ENCODE measurements at regions not wholly inside any gene's neighbourhood (a gene's known extent, or its start where the extent isn't known, plus 50 kb on each side); places are given as distances from the start of the nearest gene placed in this dataset.
"Not testable (repeated sequence)": the region's sequence is repeated elsewhere in the genome, so short reads cannot be mapped to it uniquely, and the experiment has no call there.

DNA sequence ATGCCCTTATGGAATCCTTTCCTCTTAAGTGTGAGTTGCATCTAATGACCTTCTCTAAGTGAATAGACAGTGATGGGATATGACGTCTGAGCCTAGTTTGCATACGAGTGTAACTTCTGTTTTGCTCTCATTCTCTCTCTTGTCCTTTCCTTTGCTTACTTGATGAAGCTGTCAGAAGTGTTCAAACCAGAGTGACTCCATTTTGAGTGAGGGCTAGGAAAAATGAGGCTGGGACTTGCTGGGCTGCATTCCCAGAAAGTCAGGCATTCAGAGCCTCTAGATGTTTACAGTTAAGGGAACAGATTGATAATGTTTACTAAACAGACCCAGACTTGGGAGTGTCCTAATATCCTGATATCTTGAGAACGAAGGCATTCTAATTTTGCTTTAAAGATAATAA lies 311.2 kb upstream of the SOX4 start:
- DNase-seq = not testable (repeated sequence)

- no peak for DNase-seq
These were observed 309.4 kb upstream of the SOX4 start for GRCh38 chr6:21284166-21284565.

- DNase-seq = no peak
These were observed 308.8 kb upstream of the SOX4 start for GRCh38 chr6:21284706-21285105.

DNA sequence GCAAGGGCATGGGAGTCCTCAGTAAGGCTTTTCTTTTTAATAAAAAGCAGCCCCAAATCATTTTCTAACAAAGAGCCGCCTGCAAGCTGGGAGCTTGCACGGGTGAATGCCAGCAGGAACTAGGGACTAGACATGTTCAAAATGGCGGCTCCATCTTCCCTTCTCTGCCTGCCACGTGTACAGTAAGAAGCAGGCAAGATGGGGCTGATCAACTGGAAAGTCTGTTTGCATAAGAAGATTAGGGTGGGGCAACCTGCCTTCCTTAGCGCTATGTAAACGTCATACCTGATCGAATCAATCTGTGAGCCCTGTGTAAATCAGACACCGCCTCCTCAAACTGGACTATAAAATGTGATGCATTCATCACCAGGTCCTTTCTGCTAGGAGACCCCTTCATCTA lies 299.4 kb upstream of the SOX4 start:
- no peak for DNase-seq

- no peak for DNase-seq
These were observed 297.9 kb upstream of the SOX4 start for GRCh38 chr6:21295506-21296240.

DNA sequence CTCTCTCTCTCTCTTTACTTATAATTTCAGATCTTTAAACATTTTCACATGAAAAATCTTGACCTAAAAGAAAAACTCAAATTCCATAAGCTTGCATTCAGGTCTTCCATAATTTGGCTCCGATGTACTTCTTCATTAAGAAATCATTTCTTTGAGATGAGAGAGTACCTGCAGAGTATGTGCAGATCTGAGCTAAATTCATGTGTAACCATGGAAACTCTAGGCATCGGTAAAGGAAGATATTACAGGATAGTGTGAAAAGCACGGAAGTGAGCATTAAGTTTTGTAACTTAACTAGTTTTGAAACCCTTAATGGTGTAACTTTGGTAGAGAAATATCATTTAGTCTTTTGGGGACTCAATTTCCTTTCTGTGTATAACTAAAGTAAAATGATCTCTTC lies 295.9 kb upstream of the SOX4 start:
- DNase-seq = no peak

DNA sequence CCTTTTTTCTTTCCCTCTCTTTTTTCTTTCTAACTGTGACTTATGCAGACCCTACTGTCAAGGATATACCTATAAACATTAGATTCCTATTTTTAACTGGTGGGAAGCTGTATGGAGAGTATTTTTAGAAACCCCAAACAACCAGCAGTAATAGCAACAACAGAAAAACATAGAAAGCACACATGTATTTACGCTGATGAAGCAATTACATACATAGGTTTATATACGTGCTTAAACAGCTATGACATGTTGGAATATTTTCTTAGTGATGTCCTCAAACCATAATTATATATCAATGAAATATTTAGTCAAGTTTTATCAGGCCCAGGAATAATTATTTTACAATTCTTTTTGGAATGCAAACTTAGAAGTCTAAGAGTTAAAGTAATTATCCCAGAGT lies 294.3 kb upstream of the SOX4 start:
- no peak for DNase-seq

- DNase-seq = no peak
These were observed 293.1 kb upstream of the SOX4 start for GRCh38 chr6:21300439-21300838.

- DNase-seq = no peak
These were observed 287.6 kb upstream of the SOX4 start for GRCh38 chr6:21305893-21306332.

- no peak for DNase-seq
These were observed 287.0 kb upstream of the SOX4 start for GRCh38 chr6:21306546-21306945.

- DNase-seq = no peak
These were observed 283.7 kb upstream of the SOX4 start for GRCh38 chr6:21309807-21310221.

- no peak for DNase-seq
These were observed 282.9 kb upstream of the SOX4 start for GRCh38 chr6:21310568-21311140.

DNA sequence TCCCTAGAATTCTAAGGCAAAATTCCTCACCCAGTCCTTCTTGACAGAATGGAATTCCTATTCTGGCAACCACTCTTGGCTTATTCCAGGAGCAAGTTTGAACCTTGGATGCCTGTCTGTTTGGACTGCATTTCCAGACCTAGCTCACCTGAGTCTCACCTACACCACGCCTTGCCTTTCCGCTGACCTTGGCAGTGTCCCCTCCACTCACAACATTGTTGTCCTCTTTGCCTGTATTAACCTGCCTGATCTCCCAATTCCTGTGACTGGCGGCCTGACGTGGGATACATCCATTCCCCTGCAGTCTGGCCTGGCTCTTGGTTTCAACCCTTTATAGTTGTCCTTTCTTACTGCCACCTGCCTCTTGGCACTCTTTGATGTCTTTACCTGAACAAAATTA lies 281.4 kb upstream of the SOX4 start:
- no peak for DNase-seq

- no peak for DNase-seq
These were observed 275.9 kb upstream of the SOX4 start for GRCh38 chr6:21317642-21318041.

DNA sequence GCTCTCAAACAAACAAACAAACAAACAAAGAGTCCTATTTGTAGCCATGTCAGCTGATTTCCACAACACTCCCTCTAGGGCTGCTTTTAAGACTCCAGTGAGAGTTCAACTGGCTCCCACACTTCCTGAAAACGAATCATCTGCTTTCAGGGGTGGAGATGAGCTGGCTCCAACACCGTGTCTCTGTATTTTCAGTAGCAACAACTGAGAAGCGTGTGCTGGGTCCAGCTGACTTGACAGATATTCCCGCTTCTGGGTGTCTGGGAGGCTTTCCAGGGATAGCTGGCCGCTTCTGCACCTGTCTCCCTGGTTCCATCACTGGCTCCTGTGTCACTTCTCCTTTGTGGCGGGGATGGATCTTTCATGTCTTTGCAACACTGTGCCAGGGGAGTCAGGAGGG lies 272.5 kb upstream of the SOX4 start:
- DNase-seq = no peak

DNA sequence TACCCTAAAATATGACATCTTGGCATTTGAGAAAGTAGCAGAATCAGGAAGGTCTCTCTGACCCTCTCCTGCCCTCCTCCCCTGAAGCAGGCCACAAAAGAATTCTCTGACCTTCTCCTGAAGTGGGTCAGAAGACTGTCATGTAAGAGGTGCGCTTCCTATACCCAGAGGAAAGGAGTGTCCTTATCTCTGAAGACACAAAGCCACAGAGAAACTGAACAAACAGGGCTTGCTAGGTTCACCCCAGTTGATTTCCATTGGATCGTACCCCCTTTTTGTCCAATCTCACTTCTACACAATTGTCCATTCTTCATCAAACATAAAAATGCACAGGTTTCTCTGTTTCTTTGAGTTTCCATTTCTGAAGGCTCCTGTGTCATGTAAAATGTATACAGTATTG lies 272.0 kb upstream of the SOX4 start:
- no peak for DNase-seq

DNA sequence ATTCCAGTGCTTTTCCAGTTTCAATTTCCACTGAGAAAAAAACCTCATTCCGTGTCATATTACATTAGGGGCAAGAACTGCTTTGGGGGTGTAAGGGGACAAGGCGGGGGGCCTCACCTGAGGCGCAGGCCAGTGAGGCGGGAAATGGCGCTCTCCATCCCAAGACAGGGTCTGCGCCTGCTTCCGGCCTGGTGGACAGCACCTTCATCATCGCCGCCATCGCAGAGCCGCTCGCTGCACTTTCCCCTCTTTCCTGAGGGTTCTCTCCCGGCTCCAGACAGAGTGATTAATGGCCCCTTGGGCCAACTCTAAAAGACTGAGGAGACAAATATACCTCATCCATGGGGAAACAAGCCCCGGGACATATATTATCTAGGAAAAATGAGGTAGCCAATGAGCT lies 270.0 kb upstream of the SOX4 start:
- DNase-seq = no peak

GRCh38 chr6:21325201-21325856 lies 268.2 kb upstream of the SOX4 start:
- DNase-seq = peak; percentile 54

GRCh38 chr6:21327326-21328112 lies 266.0 kb upstream of the SOX4 start:
- no peak for DNase-seq

DNA sequence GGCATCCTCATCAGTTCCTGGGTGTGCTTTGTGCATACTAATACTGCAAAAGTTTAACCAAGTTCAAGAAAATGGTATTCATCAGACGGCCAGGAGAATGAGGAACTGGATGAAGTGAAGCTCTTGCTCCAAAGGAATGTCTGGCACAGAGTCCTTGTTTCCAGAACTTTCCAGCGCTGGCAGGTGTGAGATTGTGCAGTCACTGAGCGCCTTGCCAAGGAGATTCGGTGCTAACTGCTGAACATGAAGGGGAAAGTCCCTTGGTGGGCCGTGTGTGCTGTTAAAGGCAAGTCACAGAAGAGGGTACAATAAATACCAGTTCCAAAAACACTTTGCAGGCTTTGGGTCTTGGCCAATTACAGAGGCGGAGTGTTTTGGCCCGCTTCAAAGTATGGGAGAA lies 262.3 kb upstream of the SOX4 start:
- DNase-seq = no peak

- no peak for DNase-seq
These were observed 261.5 kb upstream of the SOX4 start for GRCh38 chr6:21332077-21332476.

DNA sequence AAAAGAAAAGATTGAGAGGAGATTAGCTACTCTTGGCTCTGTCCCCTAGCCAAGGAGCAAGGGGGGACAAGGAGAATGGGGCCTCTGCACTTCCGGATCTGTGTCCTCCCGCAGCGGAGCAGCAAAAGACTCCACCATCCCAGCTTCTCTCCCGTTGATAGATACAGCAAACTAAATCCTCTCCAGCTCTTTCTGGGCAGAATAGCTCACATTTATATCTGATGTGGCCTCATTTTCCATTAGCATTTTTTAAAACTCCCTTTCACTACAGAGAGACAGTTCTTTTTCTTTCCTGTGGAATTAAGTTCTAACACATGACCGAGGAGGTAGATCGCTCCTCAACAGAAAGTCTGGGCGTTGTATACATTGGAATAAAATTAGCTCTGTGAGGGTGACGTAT lies 260.9 kb upstream of the SOX4 start:
- DNase-seq = no peak

GRCh38 chr6:21333715-21334114 lies 259.8 kb upstream of the SOX4 start:
- no peak for DNase-seq

DNA sequence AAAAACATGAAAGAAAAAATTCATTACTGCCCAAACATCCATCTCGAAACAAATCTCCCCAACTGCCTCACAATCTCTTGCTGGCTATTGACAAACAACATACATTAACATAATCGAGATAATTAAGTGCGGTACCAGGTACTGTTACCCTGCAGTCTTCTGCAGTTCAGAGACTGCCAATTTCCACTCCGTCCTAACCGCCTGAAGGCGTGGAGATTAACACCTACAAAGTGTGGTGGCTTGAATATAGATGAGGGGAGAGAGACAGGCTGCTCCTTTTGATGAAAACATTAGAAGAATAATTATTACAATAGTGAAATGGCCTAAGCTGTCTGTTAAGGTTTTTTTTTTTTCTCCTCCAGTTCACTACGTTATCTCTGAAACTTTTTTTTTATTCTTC lies 258.9 kb upstream of the SOX4 start:
- DNase-seq = no peak

Measured in NCI-H2081 treated with DMSO at 0.1 percent for 48 hours (cell line).